H1 (cell line): ENCODE measurements at regions not wholly inside any gene's neighbourhood (a gene's known extent, or its start where the extent isn't known, plus 50 kb on each side); places are given as distances from the start of the nearest gene placed in this dataset.
A peak's percentile ranks its signal among the peaks of the same experiment; 100 is the strongest.

ENCODE experiments used
- TF ChIP-seq, protein P1 (sequence below): fragments of 300-600 bp; sonication (generic); IDR thresholded peaks from 2 replicates; pipeline ENCODE4 v1.7.1; 2012; ENCODE audit warnings: low read length, moderate library complexity, mild to moderate bottlenecking, inconsistent platforms; ENCODE audit not compliant: insufficient replicate concordance
- TF ChIP-seq, protein P2 (sequence below), 3 experiments: IDR thresholded peaks; 1 replicate in 2 of 3; 2 replicates in 1 of 3; pipeline versions ENCODE4 v1.5.1 to v1.6.1; 2011; ENCODE audit warnings: low read length in 3 of 3, mild to moderate bottlenecking in 3 of 3, inconsistent platforms in 2 of 3, low read depth in 1 of 3, moderate library complexity in 1 of 3; ENCODE audit not compliant: insufficient read depth in 1 of 3; ENCODE audit errors: control extremely low read depth in 1 of 3

DNA sequence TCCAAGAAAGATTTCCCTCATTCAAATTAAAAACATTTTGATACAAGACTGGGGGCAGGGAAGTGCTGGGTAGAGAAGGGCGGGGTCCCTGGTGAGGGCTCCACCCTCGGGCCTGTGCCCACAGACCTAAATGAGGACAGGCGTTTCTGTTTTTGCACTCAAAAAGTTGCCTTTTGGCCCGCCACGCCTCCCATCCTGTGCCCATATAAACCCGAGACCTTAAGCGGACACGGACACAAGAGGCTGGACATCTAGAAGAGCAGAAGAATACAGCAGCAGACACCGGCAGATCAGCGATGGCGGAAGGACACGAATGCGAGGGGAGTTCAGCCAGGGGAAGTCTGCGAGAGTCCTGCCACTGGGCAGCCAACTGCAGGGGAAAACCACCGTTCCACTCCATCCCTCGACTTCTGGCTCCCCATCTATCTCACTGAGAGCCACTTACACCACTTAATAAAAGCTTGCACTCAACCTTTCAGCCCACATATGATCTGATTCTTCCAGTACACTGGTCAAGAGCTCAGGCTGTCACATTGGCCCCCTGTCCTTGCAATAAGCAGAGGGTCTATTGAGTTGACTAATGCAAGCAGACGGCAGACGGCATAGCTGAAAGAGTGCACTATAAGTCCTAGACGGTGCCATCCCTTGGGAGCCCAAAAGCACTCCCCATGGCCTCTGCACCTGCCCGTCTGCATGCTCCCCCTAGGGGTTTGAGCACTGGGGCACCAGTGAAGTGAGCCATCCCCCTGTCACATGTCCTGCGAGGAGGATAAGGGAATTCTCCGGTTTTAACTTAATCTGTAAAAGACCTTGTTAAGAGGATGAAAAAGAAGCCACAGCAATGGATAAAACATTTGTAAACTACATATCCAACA, 181.8 kb upstream of the PRSS1 start (continued):
- TF ChIP-seq, protein P1, sequence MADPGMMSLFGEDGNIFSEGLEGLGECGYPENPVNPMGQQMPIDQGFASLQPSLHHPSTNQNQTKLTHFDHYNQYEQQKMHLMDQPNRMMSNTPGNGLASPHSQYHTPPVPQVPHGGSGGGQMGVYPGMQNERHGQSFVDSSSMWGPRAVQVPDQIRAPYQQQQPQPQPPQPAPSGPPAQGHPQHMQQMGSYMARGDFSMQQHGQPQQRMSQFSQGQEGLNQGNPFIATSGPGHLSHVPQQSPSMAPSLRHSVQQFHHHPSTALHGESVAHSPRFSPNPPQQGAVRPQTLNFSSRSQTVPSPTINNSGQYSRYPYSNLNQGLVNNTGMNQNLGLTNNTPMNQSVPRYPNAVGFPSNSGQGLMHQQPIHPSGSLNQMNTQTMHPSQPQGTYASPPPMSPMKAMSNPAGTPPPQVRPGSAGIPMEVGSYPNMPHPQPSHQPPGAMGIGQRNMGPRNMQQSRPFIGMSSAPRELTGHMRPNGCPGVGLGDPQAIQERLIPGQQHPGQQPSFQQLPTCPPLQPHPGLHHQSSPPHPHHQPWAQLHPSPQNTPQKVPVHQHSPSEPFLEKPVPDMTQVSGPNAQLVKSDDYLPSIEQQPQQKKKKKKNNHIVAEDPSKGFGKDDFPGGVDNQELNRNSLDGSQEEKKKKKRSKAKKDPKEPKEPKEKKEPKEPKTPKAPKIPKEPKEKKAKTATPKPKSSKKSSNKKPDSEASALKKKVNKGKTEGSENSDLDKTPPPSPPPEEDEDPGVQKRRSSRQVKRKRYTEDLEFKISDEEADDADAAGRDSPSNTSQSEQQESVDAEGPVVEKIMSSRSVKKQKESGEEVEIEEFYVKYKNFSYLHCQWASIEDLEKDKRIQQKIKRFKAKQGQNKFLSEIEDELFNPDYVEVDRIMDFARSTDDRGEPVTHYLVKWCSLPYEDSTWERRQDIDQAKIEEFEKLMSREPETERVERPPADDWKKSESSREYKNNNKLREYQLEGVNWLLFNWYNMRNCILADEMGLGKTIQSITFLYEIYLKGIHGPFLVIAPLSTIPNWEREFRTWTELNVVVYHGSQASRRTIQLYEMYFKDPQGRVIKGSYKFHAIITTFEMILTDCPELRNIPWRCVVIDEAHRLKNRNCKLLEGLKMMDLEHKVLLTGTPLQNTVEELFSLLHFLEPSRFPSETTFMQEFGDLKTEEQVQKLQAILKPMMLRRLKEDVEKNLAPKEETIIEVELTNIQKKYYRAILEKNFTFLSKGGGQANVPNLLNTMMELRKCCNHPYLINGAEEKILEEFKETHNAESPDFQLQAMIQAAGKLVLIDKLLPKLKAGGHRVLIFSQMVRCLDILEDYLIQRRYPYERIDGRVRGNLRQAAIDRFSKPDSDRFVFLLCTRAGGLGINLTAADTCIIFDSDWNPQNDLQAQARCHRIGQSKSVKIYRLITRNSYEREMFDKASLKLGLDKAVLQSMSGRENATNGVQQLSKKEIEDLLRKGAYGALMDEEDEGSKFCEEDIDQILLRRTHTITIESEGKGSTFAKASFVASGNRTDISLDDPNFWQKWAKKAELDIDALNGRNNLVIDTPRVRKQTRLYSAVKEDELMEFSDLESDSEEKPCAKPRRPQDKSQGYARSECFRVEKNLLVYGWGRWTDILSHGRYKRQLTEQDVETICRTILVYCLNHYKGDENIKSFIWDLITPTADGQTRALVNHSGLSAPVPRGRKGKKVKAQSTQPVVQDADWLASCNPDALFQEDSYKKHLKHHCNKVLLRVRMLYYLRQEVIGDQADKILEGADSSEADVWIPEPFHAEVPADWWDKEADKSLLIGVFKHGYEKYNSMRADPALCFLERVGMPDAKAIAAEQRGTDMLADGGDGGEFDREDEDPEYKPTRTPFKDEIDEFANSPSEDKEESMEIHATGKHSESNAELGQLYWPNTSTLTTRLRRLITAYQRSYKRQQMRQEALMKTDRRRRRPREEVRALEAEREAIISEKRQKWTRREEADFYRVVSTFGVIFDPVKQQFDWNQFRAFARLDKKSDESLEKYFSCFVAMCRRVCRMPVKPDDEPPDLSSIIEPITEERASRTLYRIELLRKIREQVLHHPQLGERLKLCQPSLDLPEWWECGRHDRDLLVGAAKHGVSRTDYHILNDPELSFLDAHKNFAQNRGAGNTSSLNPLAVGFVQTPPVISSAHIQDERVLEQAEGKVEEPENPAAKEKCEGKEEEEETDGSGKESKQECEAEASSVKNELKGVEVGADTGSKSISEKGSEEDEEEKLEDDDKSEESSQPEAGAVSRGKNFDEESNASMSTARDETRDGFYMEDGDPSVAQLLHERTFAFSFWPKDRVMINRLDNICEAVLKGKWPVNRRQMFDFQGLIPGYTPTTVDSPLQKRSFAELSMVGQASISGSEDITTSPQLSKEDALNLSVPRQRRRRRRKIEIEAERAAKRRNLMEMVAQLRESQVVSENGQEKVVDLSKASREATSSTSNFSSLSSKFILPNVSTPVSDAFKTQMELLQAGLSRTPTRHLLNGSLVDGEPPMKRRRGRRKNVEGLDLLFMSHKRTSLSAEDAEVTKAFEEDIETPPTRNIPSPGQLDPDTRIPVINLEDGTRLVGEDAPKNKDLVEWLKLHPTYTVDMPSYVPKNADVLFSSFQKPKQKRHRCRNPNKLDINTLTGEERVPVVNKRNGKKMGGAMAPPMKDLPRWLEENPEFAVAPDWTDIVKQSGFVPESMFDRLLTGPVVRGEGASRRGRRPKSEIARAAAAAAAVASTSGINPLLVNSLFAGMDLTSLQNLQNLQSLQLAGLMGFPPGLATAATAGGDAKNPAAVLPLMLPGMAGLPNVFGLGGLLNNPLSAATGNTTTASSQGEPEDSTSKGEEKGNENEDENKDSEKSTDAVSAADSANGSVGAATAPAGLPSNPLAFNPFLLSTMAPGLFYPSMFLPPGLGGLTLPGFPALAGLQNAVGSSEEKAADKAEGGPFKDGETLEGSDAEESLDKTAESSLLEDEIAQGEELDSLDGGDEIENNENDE: no peak
- TF ChIP-seq, protein P2, sequence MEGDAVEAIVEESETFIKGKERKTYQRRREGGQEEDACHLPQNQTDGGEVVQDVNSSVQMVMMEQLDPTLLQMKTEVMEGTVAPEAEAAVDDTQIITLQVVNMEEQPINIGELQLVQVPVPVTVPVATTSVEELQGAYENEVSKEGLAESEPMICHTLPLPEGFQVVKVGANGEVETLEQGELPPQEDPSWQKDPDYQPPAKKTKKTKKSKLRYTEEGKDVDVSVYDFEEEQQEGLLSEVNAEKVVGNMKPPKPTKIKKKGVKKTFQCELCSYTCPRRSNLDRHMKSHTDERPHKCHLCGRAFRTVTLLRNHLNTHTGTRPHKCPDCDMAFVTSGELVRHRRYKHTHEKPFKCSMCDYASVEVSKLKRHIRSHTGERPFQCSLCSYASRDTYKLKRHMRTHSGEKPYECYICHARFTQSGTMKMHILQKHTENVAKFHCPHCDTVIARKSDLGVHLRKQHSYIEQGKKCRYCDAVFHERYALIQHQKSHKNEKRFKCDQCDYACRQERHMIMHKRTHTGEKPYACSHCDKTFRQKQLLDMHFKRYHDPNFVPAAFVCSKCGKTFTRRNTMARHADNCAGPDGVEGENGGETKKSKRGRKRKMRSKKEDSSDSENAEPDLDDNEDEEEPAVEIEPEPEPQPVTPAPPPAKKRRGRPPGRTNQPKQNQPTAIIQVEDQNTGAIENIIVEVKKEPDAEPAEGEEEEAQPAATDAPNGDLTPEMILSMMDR (IDR thresholded peaks at IDR 0.05; ENCODE audit: control extremely low read depth in 1 of 3, insufficient read depth in 1 of 3, low read depth in 1 of 3, low read length in 3 of 3): peak in 2 of 3 experiments; percentile 26 to 32; a peak in 2 of 4 replicates
